ENCODE measurements at regions not wholly inside any gene's neighbourhood (a gene's known extent, or its start where the extent isn't known, plus 50 kb on each side); places are given as distances from the start of the nearest gene placed in this dataset.

- BruUV-seq (replicated peaks) = no TSS peak
- in situ Hi-C loops (cut with HindIII; ENCODE audit: extremely low pct_ligation_motif_present, low pct_unique_long_range_greater_than_20kb) (no loop called here), intact Hi-C loops (cut with micrococcal nuclease; ENCODE audit: unreplicated experiment) (no loop called here)
- H3K4me2 ChIP-seq (ENCODE audit: low read depth, low read length) = no peak overlapping the region
- ATAC-seq (no peak), DNase-seq (ENCODE audit: low spot score) (no peak), FAIRE-seq (no peak)
- H3K79me2 ChIP-seq (ENCODE audit: insufficient read depth, low read length) = no peaks in the 10 kb centered on the region
- H3K4me1 ChIP-seq (ENCODE audit: insufficient read depth, low read length) = no peaks in the 10 kb centered on the region
- POLR2A ChIA-PET = no interaction called here
- no peak overlapping the region for H2AFZ ChIP-seq (ENCODE audit: low read length)
- no peak for TF ChIP-seq SSRP1 (CRISPR knock-in tag; IDR thresholded peaks at IDR 0.05)
- no peak for TF ChIP-seq ZMYM3 (CRISPR knock-in tag; IDR thresholded peaks at IDR 0.05)
- TF ChIP-seq FOXO1 (CRISPR knock-in tag; IDR thresholded peaks at IDR 0.05) = no peak
- TF ChIP-seq NFKB2 (CRISPR knock-in tag; IDR thresholded peaks at IDR 0.05; ENCODE audit: borderline replicate concordance) = no peak
- no peak for TF ChIP-seq PCBP1 (IDR thresholded peaks at IDR 0.05; ENCODE audit: borderline replicate concordance, low read depth, low read length)
- TF ChIP-seq E2F1 (CRISPR knock-in tag; IDR thresholded peaks at IDR 0.05) = no peak
- TF ChIP-seq TBP (CRISPR knock-in tag; IDR thresholded peaks at IDR 0.05) = no peak
- no peak for TF ChIP-seq RFX3 (CRISPR knock-in tag; IDR thresholded peaks at IDR 0.05)
- TF ChIP-seq MIER2 (CRISPR knock-in tag; IDR thresholded peaks at IDR 0.05) = no peak
- no peak for TF ChIP-seq ZNF773 (CRISPR knock-in tag; IDR thresholded peaks at IDR 0.05; ENCODE audit: borderline replicate concordance)
- no peak for TF ChIP-seq ZNF784 (CRISPR knock-in tag; IDR thresholded peaks at IDR 0.05; ENCODE audit: borderline replicate concordance)
- no peak for TF ChIP-seq SOX13 (IDR thresholded peaks at IDR 0.05)
- no peak for TF ChIP-seq SOX13 (CRISPR knock-in tag; conservative IDR thresholded peaks at IDR 0.05 in 1 of 2, IDR thresholded peaks at IDR 0.05 in 1 of 2)
- CTCF ChIA-PET (ENCODE audit: low intra/inter-chr PET ratio, low total read pairs) = no interaction called here
- no peak overlapping the region for H3K9ac ChIP-seq (ENCODE audit: insufficient read depth, low read depth, low read length)
- 3% methylated on average over 1 of the region's 1 CpG for WGBS (ENCODE audit: low lambda C conversion rate)
- H3K27ac ChIP-seq (ENCODE audit: extremely low read length, insufficient read depth, low read length) = no peak overlapping the region
- H3K27me3 ChIP-seq (ENCODE audit: control insufficient read depth in 1 of 2, insufficient read depth in 2 of 2, low read length in 2 of 2) = no peaks in the 10 kb centered on the region
- no peak overlapping the region for H3K4me3 ChIP-seq (replicated peaks in 1 of 3; ENCODE audit: insufficient read depth in 1 of 3, low read depth in 2 of 3, low read length in 3 of 3)
- H4K20me1 ChIP-seq (ENCODE audit: insufficient read depth, low read length) = no peaks in the 10 kb centered on the region
- no peaks in the 10 kb centered on the region for H3K36me3 ChIP-seq (replicated peaks in 1 of 2; ENCODE audit: control insufficient read depth in 1 of 2, insufficient read depth in 2 of 2, low read length in 2 of 2)
- no peaks in the 10 kb centered on the region for H3K9me3 ChIP-seq (ENCODE audit: low read length)
Measured at GRCh38 chr11:22049276-22049675, 143.6 kb upstream of the ANO5 start.
